HCT116 (cell line): ENCODE measurements at regions not wholly inside any gene's neighbourhood (a gene's known extent, or its start where the extent isn't known, plus 50 kb on each side); places are given as distances from the start of the nearest gene placed in this dataset.

Source experiments
- ATAC-seq: fragments of 200-7000 bp; cut with Tn5 transposase; 2 replicates; pipeline ENCODE4 v1.9.1; 2020; ENCODE audit warnings: mild to moderate bottlenecking, moderate library complexity
- BruUV-seq: library from RNA; stranded (reverse); fragments of 400-500 nt; replicated peaks from 2 replicates; lab custom pipeline; 2021; lab: Mats Ljungman, UMichigan
- CTCF ChIA-PET: fragments of 300-600 bp; sonication (Branson Sonifier 250); formaldehyde crosslinking; loops from one replicate; lab custom pipeline; 2021; ENCODE audit warnings: antibody characterized with exemption; lab: Charles Lee
- POLR2A ChIA-PET: fragments of 300-600, 350-600 bp; sonication (Branson Sonifier 250); formaldehyde crosslinking; loops from one replicate; lab custom pipeline; 2021; ENCODE audit warnings: antibody characterized with exemption; lab: Charles Lee
- RAD21 ChIA-PET, 2 experiments: fragments of 300-600 bp; sonication (Branson Sonifier 250); formaldehyde crosslinking; loops; one replicate each; lab custom pipeline; 2023; ENCODE audit warnings: low total read pairs in 2 of 2; ENCODE audit not compliant: uncharacterized antibody in 2 of 2, unreplicated experiment in 2 of 2, low non-redundant PET in 1 of 2; lab: Charles Lee
- DNase-seq: peaks from one replicate; pipeline ENCODE4 v3.0.0-alpha.2; 2010; ENCODE audit warnings: low read depth, low spot score
- H2AFZ ChIP-seq: fragments of 200-600 bp; shearing (Covaris generic), sonication (generic); 2 replicates; pipeline ENCODE4 v1.6.1; 2017; ENCODE audit warnings: low read depth, mixed run types, mixed read lengths, antibody characterized with exemption, low read length; ENCODE audit not compliant: poor library complexity, severe bottlenecking
- H3K27ac ChIP-seq: 2 replicates; pipeline ENCODE4 v1.5.1; 2012; ENCODE audit warnings: low read depth, low read length
- H3K27me3 ChIP-seq: fragments of 200-600 bp; sonication (generic); 2 replicates; pipeline ENCODE4 v1.6.1; 2016; ENCODE audit warnings: mixed run types, low read length, mixed read lengths; ENCODE audit not compliant: insufficient read depth
- H3K36me3 ChIP-seq, 2 experiments: fragments of 200-500 bp in 1 of 2; fragments of 200-600 bp in 1 of 2; sonication (Bioruptor generic) in 1 of 2; sonication (generic) in 1 of 2; 2 replicates each; pipeline versions ENCODE4 v1.5.1 to v1.6.1; 2014 to 2016; ENCODE audit warnings: low read length in 2 of 2, inconsistent platforms in 1 of 2, mixed read lengths in 1 of 2, mixed run types in 1 of 2; ENCODE audit not compliant: insufficient read depth in 2 of 2, control insufficient read depth in 1 of 2
- H3K4me1 ChIP-seq, 2 experiments: fragments of 200-600 bp in 1 of 2; sonication (generic) in 1 of 2; 2 replicates each; pipeline versions ENCODE4 v1.5.1 to v1.6.1; 2012 to 2017; ENCODE audit warnings: low read length in 2 of 2, inconsistent platforms in 1 of 2, mild to moderate bottlenecking in 1 of 2, mixed read lengths in 1 of 2, mixed run types in 1 of 2, moderate library complexity in 1 of 2; ENCODE audit not compliant: insufficient read depth in 2 of 2, control insufficient read depth in 1 of 2
- H3K4me2 ChIP-seq: fragments of 200-600 bp; sonication (generic); 2 replicates; pipeline ENCODE4 v1.6.1; 2017; ENCODE audit warnings: mixed run types, low read length, mixed read lengths
- H3K4me3 ChIP-seq, 2 experiments: fragments of 200-600 bp in 1 of 2; sonication (generic) in 1 of 2; replicated peaks in 1 of 2; 2 replicates each; pipeline ENCODE4 v1.5.1; 2011 to 2016; ENCODE audit warnings: low read length in 2 of 2, control low read depth in 1 of 2, low read depth in 1 of 2, mild to moderate bottlenecking in 1 of 2, mixed read lengths in 1 of 2, mixed run types in 1 of 2
- H3K79me2 ChIP-seq: fragments of 200-600 bp; sonication (generic); 2 replicates; pipeline ENCODE4 v1.6.1; 2017; ENCODE audit warnings: mild to moderate bottlenecking, mixed run types, low read length, moderate library complexity, mixed read lengths; ENCODE audit not compliant: insufficient read depth
- H3K9ac ChIP-seq: fragments of 200-600 bp; sonication (generic); 2 replicates; pipeline ENCODE4 v1.6.1; 2016; ENCODE audit warnings: low read length, mixed read lengths
- H3K9me2 ChIP-seq: fragments of 200-600 bp; sonication (generic), shearing (Covaris generic); 2 replicates; pipeline ENCODE4 v1.6.1; 2017; ENCODE audit warnings: mixed run types, mild to moderate bottlenecking, moderate library complexity; ENCODE audit not compliant: insufficient read depth
- H3K9me3 ChIP-seq, 2 experiments: fragments of 200-500 bp in 1 of 2; fragments of 200-600 bp in 1 of 2; sonication (Bioruptor generic) in 1 of 2; sonication (generic) in 1 of 2; 2 replicates each; pipeline ENCODE4 v1.6.1; 2014 to 2017; ENCODE audit warnings: low read length in 2 of 2, mixed read lengths in 2 of 2, inconsistent platforms in 1 of 2, low read depth in 1 of 2, mild to moderate bottlenecking in 1 of 2, mixed run types in 1 of 2, moderate library complexity in 1 of 2; ENCODE audit not compliant: control insufficient read depth in 1 of 2, insufficient read depth in 1 of 2
- H4K20me1 ChIP-seq: fragments of 200-600 bp; sonication (generic), shearing (Covaris generic); 2 replicates; pipeline ENCODE4 v1.6.1; 2017; ENCODE audit warnings: mixed run types, mild to moderate bottlenecking, moderate library complexity; ENCODE audit not compliant: insufficient read depth
- CEBPB ChIP-seq: IDR thresholded peaks from 2 replicates; pipeline ENCODE4 v1.6.1; 2012; ENCODE audit warnings: low read depth
- CTCF ChIP-seq, 3 experiments: fragments of 200-600 bp in 1 of 3; sonication (generic) in 1 of 3; IDR thresholded peaks in 2 of 3; conservative IDR thresholded peaks in 1 of 3; 2 replicates each; pipeline ENCODE4 v1.5.1; 2012 to 2017; ENCODE audit warnings: low read depth in 2 of 3, low read length in 2 of 3, antibody characterized with exemption in 1 of 3, borderline replicate concordance in 1 of 3, control low read depth in 1 of 3, mild to moderate bottlenecking in 1 of 3, mixed read lengths in 1 of 3, mixed run types in 1 of 3, moderate library complexity in 1 of 3; ENCODE audit not compliant: insufficient read depth in 1 of 3
- EZH2 ChIP-seq: fragments of 200-600 bp; sonication (generic); IDR thresholded peaks from 2 replicates; pipeline ENCODE4 v1.6.1; 2017; ENCODE audit warnings: antibody characterized with exemption, mixed run types
- FOSL1 ChIP-seq: IDR thresholded peaks from 2 replicates; pipeline ENCODE4 v1.6.1; 2012; ENCODE audit warnings: low read depth
- RAD21 ChIP-seq: IDR thresholded peaks from 2 replicates; pipeline ENCODE4 v1.6.1; 2012; ENCODE audit warnings: low read depth, mild to moderate bottlenecking
- SIN3A ChIP-seq: IDR thresholded peaks from 2 replicates; pipeline ENCODE4 v1.6.1; 2012; ENCODE audit warnings: low read depth
- SRF ChIP-seq: IDR thresholded peaks from 2 replicates; pipeline ENCODE4 v1.6.1; 2012; ENCODE audit warnings: low read depth
- TCF7L2 ChIP-seq: IDR thresholded peaks from 2 replicates; pipeline ENCODE4 v1.7.0; 2011; ENCODE audit warnings: borderline replicate concordance, inconsistent platforms; ENCODE audit not compliant: insufficient read depth, insufficient read length; ENCODE audit errors: extremely low read depth
- ZBTB33 ChIP-seq: IDR thresholded peaks from 2 replicates; pipeline ENCODE4 v1.6.1; 2011; ENCODE audit warnings: mild to moderate bottlenecking, low read length, moderate library complexity; ENCODE audit not compliant: insufficient replicate concordance; ENCODE audit errors: extremely low read depth
- ZNF274 ChIP-seq: fragments of 200-500 bp; sonication (Bioruptor generic); IDR thresholded peaks from 2 replicates; pipeline ENCODE4 v1.6.1; 2014; ENCODE audit warnings: mild to moderate bottlenecking, low read depth, low read length, inconsistent platforms
- intact Hi-C: fragments of 100-400 bp; cut with micrococcal nuclease; formaldehyde crosslinking; loops from 2 replicates; pipeline ENCODE4 v1.10.0; 2022

- ATAC-seq (no peak), DNase-seq (no peak)
- ChIA-PET CTCF (no interaction called here), POLR2A (no interaction called here), RAD21 (no interaction called here)
- no peaks in the 10 kb centered on the region for H3K79me2 ChIP-seq
- no peak overlapping the region for H2AFZ ChIP-seq
- intact Hi-C loops, result no loop called here
- no peaks in the 10 kb centered on the region for H3K9me2 ChIP-seq
- no peaks in the 10 kb centered on the region for H3K9me3 ChIP-seq
- TF ChIP-seq SIN3A (no peak), TCF7L2 (no peak), CEBPB (no peak), RAD21 (no peak), CTCF (IDR thresholded peaks at IDR 0.05 in 2 of 3, conservative IDR thresholded peaks at IDR 0.05 in 1 of 3; ENCODE audit: borderline replicate concordance in 1 of 3, insufficient read depth in 1 of 3, low read depth in 2 of 3, low read length in 2 of 3) (no peak), SRF (no peak), ZBTB33 (no peak), EZH2 (no peak), FOSL1 (no peak), ZNF274 (no peak)
- no peak overlapping the region for H3K9ac ChIP-seq
- H3K4me2 ChIP-seq, result no peak overlapping the region
- H3K36me3 ChIP-seq, result no peaks in the 10 kb centered on the region
- no peaks in the 10 kb centered on the region for H3K4me1 ChIP-seq
- H4K20me1 ChIP-seq, result no peaks in the 10 kb centered on the region
- no peaks in the 10 kb centered on the region for H3K27me3 ChIP-seq
- no peak overlapping the region for H3K27ac ChIP-seq
- no TSS peak for BruUV-seq
- H3K4me3 ChIP-seq, result no peak overlapping the region
These were observed 382.3 kb upstream of the LRRC7 start for GRCh38 chr1:69185378-69185777.
